ENCODE measurements at regions not wholly inside any gene's neighbourhood (a gene's known extent, or its start where the extent isn't known, plus 50 kb on each side); places are given as distances from the start of the nearest gene placed in this dataset.

DNA sequence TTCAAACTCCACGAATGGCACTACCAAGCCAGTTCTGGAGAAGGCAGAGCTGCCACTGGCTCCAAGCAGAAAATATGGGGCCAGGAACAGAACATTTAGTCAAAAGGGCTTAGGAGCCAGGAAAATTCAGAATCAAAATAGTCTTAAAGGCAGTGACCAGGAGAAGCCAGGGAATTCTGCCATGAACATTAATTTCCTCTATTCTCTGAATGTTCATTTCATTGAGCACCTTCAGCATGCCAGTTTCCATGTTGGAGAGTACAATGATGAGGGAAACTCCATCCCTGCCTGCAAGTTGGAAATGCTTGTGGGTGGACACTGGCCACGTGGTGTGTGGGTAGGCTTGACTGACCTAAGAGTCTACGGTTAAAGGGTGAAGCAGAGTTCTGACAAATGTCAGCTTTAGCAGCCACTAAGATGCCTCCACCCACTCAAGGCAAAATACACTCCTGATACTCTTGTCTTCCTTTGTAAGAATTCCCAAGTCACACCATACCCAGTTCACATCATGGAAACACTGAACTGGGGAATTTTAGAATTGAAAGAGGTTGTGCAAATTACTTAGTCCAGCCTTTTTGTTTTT is 190.1 kb upstream of the C1QTNF7 start:
- no peak for TF ChIP-seq EZH2 (IDR thresholded peaks at IDR 0.05; ENCODE audit: low read depth, unreplicated experiment)
- TF ChIP-seq POLR2AphosphoS5 (IDR thresholded peaks at IDR 0.05; ENCODE audit: low read depth) = no peak
- TF ChIP-seq, protein P1, sequence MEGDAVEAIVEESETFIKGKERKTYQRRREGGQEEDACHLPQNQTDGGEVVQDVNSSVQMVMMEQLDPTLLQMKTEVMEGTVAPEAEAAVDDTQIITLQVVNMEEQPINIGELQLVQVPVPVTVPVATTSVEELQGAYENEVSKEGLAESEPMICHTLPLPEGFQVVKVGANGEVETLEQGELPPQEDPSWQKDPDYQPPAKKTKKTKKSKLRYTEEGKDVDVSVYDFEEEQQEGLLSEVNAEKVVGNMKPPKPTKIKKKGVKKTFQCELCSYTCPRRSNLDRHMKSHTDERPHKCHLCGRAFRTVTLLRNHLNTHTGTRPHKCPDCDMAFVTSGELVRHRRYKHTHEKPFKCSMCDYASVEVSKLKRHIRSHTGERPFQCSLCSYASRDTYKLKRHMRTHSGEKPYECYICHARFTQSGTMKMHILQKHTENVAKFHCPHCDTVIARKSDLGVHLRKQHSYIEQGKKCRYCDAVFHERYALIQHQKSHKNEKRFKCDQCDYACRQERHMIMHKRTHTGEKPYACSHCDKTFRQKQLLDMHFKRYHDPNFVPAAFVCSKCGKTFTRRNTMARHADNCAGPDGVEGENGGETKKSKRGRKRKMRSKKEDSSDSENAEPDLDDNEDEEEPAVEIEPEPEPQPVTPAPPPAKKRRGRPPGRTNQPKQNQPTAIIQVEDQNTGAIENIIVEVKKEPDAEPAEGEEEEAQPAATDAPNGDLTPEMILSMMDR (conservative IDR thresholded peaks at IDR 0.05; ENCODE audit: low read depth in 2 of 2) = no peak
- no peak for TF ChIP-seq JUNB (IDR thresholded peaks at IDR 0.05; ENCODE audit: unreplicated experiment)
- TF ChIP-seq ZNF114 (CRISPR knock-in tag; IDR thresholded peaks at IDR 0.05) = no peak
